Caco-2 (cell line): ENCODE measurements at regions not wholly inside any gene's neighbourhood (a gene's known extent, or its start where the extent isn't known, plus 50 kb on each side); places are given as distances from the start of the nearest gene placed in this dataset.

ENCODE experiments used
- BruUV-seq: library from RNA; stranded (reverse); fragments of 400-500 nt; replicated peaks from 2 replicates; lab custom pipeline; 2021; lab: Mats Ljungman, UMichigan
- CTCF ChIA-PET: fragments of 300-600 bp; sonication (Branson Sonifier 250); formaldehyde crosslinking; loops from one replicate; lab custom pipeline; 2022; ENCODE audit warnings: antibody characterized with exemption; lab: Charles Lee
- POLR2A ChIA-PET: fragments of 300-600 bp; sonication (Branson Sonifier 250); formaldehyde crosslinking; loops from one replicate; lab custom pipeline; 2022; ENCODE audit warnings: antibody characterized with exemption; lab: Charles Lee
- DNase-seq, 2 experiments: peaks; one replicate each; pipeline versions ENCODE4 v3.0.0 to v3.0.0-alpha.2; 2020 to 2022
- H3K27me3 ChIP-seq: replicated peaks from 2 replicates; pipeline ENCODE4 v1.6.0; 2011; ENCODE audit warnings: low read length; ENCODE audit not compliant: control insufficient read depth, insufficient read depth
- H3K36me3 ChIP-seq: 2 replicates; pipeline ENCODE4 v1.5.1; 2011; ENCODE audit warnings: low read length; ENCODE audit not compliant: control insufficient read depth, insufficient read depth
- H3K4me1 ChIP-seq: fragments of 250-450 bp; sonication (Bioruptor Pico); 2 replicates; pipeline ENCODE4 v1.5.1; 2020; ENCODE audit warnings: mild to moderate bottlenecking
- H3K4me3 ChIP-seq: 2 replicates; pipeline ENCODE4 v1.5.1; 2011; ENCODE audit warnings: low read depth, mild to moderate bottlenecking, control low read depth, low read length
- H3K9me3 ChIP-seq: fragments of 250-450 bp; sonication (Bioruptor Pico); 2 replicates; pipeline ENCODE4 v1.5.1; 2020; ENCODE audit warnings: mild to moderate bottlenecking, moderate library complexity
- H3K27ac Mint-ChIP-seq: one replicate; pipeline ENCODE4 v1.8.0; 2022; ENCODE audit warnings: mixed read lengths; ENCODE audit not compliant: unreplicated experiment
- H3K27me3 Mint-ChIP-seq: one replicate; pipeline ENCODE4 v1.8.0; 2022; ENCODE audit warnings: mixed read lengths; ENCODE audit not compliant: insufficient read depth, unreplicated experiment
- H3K36me3 Mint-ChIP-seq: one replicate; pipeline ENCODE4 v1.8.0; 2022; ENCODE audit warnings: mild to moderate bottlenecking, mixed read lengths; ENCODE audit not compliant: insufficient read depth, unreplicated experiment
- H3K4me1 Mint-ChIP-seq: one replicate; pipeline ENCODE4 v1.8.0; 2022; ENCODE audit warnings: low read depth, mixed read lengths; ENCODE audit not compliant: unreplicated experiment
- H3K4me3 Mint-ChIP-seq: one replicate; pipeline ENCODE4 v1.8.0; 2022; ENCODE audit warnings: mild to moderate bottlenecking, moderate library complexity, mixed read lengths; ENCODE audit not compliant: unreplicated experiment
- H3K9me3 Mint-ChIP-seq: one replicate; pipeline ENCODE4 v1.8.0; 2022; ENCODE audit warnings: mixed read lengths; ENCODE audit not compliant: unreplicated experiment
- intact Hi-C: fragments of 100-400 bp; cut with micrococcal nuclease; formaldehyde crosslinking; loops from one replicate; pipeline ENCODE4 v1.10.0; 2022; ENCODE audit not compliant: unreplicated experiment
- TF ChIP-seq, protein P1 (sequence below), 2 experiments: fragments of 200-600 bp in 1 of 2; IDR thresholded peaks; 1 replicate in 1 of 2; 2 replicates in 1 of 2; pipeline versions ENCODE4 v1.5.1 to v1.8.0; 2011 to 2022; ENCODE audit warnings: antibody characterized with exemption in 1 of 2, control low read depth in 1 of 2, inconsistent platforms in 1 of 2, low read depth in 1 of 2, low read length in 1 of 2, mild to moderate bottlenecking in 1 of 2, moderate library complexity in 1 of 2; ENCODE audit not compliant: insufficient read depth in 1 of 2, severe bottlenecking in 1 of 2, unreplicated experiment in 1 of 2

DNA sequence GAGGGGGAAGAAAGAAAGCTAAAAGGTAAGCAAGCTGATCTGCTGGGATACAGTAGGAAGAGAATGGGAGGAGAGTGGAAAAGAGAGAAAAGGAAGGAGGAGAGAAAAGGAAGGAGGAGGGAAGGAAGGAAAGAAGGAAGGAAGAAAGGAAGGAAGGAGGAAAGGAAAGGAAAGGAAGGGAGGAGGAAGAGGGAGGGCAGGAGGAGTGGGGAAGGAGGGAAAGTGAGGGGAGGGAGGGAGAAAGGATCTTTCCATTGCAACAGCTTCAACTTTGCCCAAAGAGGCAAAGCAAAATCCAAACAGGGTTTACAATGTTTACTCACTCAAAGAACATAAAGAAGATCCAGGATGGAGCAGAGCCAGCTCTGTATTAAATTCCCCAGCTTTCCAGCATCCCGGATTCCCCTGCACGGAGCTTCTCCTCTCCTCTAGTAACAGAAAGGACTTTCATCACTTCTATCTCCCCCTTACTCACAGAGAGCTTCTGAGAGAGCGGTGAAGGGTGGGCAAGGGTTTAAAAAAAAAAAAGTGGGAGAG, 494.2 kb upstream of the PROK2 start:
- Mint-ChIP-seq H3K27ac (no peak overlapping the region), H3K9me3 (no peaks in the 10 kb centered on the region), H3K4me1 (no peaks in the 10 kb centered on the region), H3K36me3 (no peaks in the 10 kb centered on the region), H3K4me3 (no peak overlapping the region), H3K27me3 (peaks cover 12% of the 10 kb centered on the region)
- CTCF ChIA-PET = no interaction called here
- H3K4me1 ChIP-seq = no peaks in the 10 kb centered on the region
- no peaks in the 10 kb centered on the region for H3K36me3 ChIP-seq
- BruUV-seq = no TSS peak
- no peaks in the 10 kb centered on the region for H3K9me3 ChIP-seq
- TF ChIP-seq, protein P1, sequence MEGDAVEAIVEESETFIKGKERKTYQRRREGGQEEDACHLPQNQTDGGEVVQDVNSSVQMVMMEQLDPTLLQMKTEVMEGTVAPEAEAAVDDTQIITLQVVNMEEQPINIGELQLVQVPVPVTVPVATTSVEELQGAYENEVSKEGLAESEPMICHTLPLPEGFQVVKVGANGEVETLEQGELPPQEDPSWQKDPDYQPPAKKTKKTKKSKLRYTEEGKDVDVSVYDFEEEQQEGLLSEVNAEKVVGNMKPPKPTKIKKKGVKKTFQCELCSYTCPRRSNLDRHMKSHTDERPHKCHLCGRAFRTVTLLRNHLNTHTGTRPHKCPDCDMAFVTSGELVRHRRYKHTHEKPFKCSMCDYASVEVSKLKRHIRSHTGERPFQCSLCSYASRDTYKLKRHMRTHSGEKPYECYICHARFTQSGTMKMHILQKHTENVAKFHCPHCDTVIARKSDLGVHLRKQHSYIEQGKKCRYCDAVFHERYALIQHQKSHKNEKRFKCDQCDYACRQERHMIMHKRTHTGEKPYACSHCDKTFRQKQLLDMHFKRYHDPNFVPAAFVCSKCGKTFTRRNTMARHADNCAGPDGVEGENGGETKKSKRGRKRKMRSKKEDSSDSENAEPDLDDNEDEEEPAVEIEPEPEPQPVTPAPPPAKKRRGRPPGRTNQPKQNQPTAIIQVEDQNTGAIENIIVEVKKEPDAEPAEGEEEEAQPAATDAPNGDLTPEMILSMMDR (IDR thresholded peaks at IDR 0.05; ENCODE audit: insufficient read depth in 1 of 2, low read depth in 1 of 2, low read length in 1 of 2, severe bottlenecking in 1 of 2, unreplicated experiment in 1 of 2) = no peak
- intact Hi-C loops = loop anchor here (10.0 kb wide), 1 partner anchor 546 kb away; no protein-coding TSS in a partner anchor
- no peak overlapping the region for H3K4me3 ChIP-seq
- POLR2A ChIA-PET = no interaction called here
- H3K27me3 ChIP-seq = no peaks in the 10 kb centered on the region
- no peak for DNase-seq

DNA sequence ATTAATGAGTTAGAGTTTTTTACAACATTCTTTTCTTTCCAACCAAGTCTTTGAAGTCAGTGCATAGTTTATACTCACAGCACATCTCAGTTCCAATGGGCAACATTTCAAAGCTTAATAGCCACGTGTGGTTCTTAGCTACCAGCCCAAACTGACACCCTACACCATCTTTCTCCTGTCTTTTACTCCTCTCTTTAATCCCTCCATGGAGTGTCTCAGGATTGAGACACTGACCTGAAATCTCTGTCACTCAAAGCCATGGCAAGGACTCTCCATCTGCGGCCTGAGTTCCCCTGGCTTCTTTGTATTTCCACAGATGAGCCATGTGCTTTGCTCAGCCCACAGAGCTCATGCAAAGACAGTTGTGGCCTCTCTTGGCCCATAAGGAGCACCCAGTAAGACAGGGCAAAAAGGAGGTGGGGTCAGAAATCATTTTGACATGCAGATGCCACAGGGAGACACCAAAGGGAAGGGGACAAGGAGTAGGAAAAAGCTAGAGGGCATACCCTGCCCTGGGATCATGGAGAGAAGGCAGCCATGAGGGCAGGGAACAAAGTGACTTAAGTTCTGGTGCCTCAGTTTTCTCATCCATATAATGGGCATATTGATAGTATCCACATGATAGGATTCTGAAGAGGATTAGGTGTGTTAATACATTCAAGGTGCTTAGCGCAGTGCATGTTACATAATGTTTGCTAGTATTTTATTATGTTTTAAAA, 493.6 kb upstream of the PROK2 start:
- Histone ChIP-seq H3K27me3 (no peaks in the 10 kb centered on the region), H3K4me3 (no peak overlapping the region), H3K9me3 (no peaks in the 10 kb centered on the region), H3K36me3 (no peaks in the 10 kb centered on the region), H3K4me1 (peaks cover 5% of the 10 kb centered on the region; the same call in 1 of the 2 replicates)
- CTCF ChIA-PET = no interaction called here
- TF ChIP-seq, protein P1 (IDR thresholded peaks at IDR 0.05; ENCODE audit: insufficient read depth in 1 of 2, low read depth in 1 of 2, low read length in 1 of 2, severe bottlenecking in 1 of 2, unreplicated experiment in 1 of 2) = no peak
- DNase-seq = no peak
- no peaks in the 10 kb centered on the region for H3K36me3 Mint-ChIP-seq
- BruUV-seq = no TSS peak
- H3K4me3 Mint-ChIP-seq = no peak overlapping the region
- no peaks in the 10 kb centered on the region for H3K9me3 Mint-ChIP-seq
- H3K27ac Mint-ChIP-seq = no peak overlapping the region
- intact Hi-C loops = loop anchor here (10.0 kb wide), 1 partner anchor 546 kb away; no protein-coding TSS in a partner anchor
- peaks cover 2% of the 10 kb centered on the region for H3K4me1 Mint-ChIP-seq
- peaks cover 12% of the 10 kb centered on the region for H3K27me3 Mint-ChIP-seq
- POLR2A ChIA-PET = no interaction called here

DNA sequence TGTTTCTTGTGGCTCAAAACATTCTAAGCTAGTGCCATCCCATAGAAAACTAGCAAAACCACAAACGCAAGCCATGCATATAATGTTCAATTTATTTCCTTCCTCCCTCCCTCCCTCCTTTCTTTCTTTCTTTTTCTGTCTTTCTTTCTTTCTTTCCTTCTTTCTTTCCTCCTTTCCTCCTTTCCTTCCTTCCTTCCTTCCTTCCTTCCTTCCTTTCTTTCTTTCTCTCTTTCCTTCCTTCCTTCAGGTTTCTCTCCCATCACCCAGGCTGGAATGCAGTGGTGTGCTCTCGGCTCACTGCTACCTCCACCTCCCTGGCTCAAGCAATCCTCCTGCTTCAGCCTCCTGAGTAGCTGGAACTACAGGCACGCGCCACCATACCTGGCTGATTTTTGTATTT, 492.8 kb upstream of the PROK2 start:
- intact Hi-C loops = loop anchor here (10.0 kb wide), 1 partner anchor 547 kb away; no protein-coding TSS in a partner anchor
- Histone ChIP-seq H3K4me1 (peaks cover 5% of the 10 kb centered on the region; the same call in 1 of the 2 replicates), H3K27me3 (no peaks in the 10 kb centered on the region), H3K36me3 (no peaks in the 10 kb centered on the region), H3K4me3 (no peak overlapping the region), H3K9me3 (no peaks in the 10 kb centered on the region)
- no peak for DNase-seq
- H3K27ac Mint-ChIP-seq = no peak overlapping the region
- CTCF ChIA-PET = no interaction called here
- H3K4me1 Mint-ChIP-seq = peaks cover 6% of the 10 kb centered on the region
- H3K36me3 Mint-ChIP-seq = no peaks in the 10 kb centered on the region
- H3K9me3 Mint-ChIP-seq = no peaks in the 10 kb centered on the region
- TF ChIP-seq, protein P1 (IDR thresholded peaks at IDR 0.05; ENCODE audit: insufficient read depth in 1 of 2, low read depth in 1 of 2, low read length in 1 of 2, severe bottlenecking in 1 of 2, unreplicated experiment in 1 of 2) = no peak
- peaks cover 12% of the 10 kb centered on the region for H3K27me3 Mint-ChIP-seq
- H3K4me3 Mint-ChIP-seq = no peak overlapping the region
- POLR2A ChIA-PET = no interaction called here
- BruUV-seq = no TSS peak
